GM13977 (cell line): ENCODE measurements at regions not wholly inside any gene's neighbourhood (a gene's known extent, or its start where the extent isn't known, plus 50 kb on each side); places are given as distances from the start of the nearest gene placed in this dataset.

ENCODE experiments used
- DNase-seq: peaks from one replicate; pipeline ENCODE4 v3.0.0; 2012; ENCODE audit warnings: low spot score
- CTCF ChIP-seq: IDR thresholded peaks from 2 replicates; pipeline ENCODE4 v1.5.1; 2012; ENCODE audit warnings: mild to moderate bottlenecking, control low read depth; ENCODE audit not compliant: insufficient read depth; ENCODE audit errors: extremely low read depth, missing control alignments
- in situ Hi-C: fragments of 300-500 bp; cut with MboI; formaldehyde crosslinking; loops from one replicate; pipeline ENCODE4 v1.12.0; 2022; ENCODE audit warnings: low sequenced_read_pairs, low pct_unique_long_range_greater_than_20kb, mixed read lengths, inconsistent platforms; ENCODE audit not compliant: unreplicated experiment

GRCh38 chr6:23601811-23602345, 524.1 kb upstream of the NRSN1 start:
- no peak for DNase-seq
- no peak for TF ChIP-seq CTCF
- in situ Hi-C loops, result no loop called here

GRCh38 chr6:23608931-23609435, 517.0 kb upstream of the NRSN1 start:
- DNase-seq, result no peak
- TF ChIP-seq CTCF, result no peak
- in situ Hi-C loops, result no loop called here

GRCh38 chr6:23611776-23612381, 514.1 kb upstream of the NRSN1 start:
- DNase-seq, result no peak
- in situ Hi-C loops, result no loop called here
- TF ChIP-seq CTCF, result no peak

- in situ Hi-C loops, result no loop called here
- TF ChIP-seq CTCF, result no peak
- no peak for DNase-seq
These were observed 507.6 kb upstream of the NRSN1 start for GRCh38 chr6:23618366-23618765.

- TF ChIP-seq CTCF, result no peak
- in situ Hi-C loops, result no loop called here
- DNase-seq, result no peak
These were observed 505.1 kb upstream of the NRSN1 start for GRCh38 chr6:23620911-23621401.

- in situ Hi-C loops, result no loop called here
- no peak for DNase-seq
These were observed 495.0 kb upstream of the NRSN1 start for GRCh38 chr6:23630726-23631635.

More at GRCh38 chr6:23630726-23631635, 495.0 kb upstream of the NRSN1 start:
- TF ChIP-seq CTCF, result no peak
